Neuronal stem cell (in vitro differentiated cells): ENCODE measurements at regions not wholly inside any gene's neighbourhood (a gene's known extent, or its start where the extent isn't known, plus 50 kb on each side); places are given as distances from the start of the nearest gene placed in this dataset.
A peak's percentile ranks its signal among the peaks of the same experiment; 100 is the strongest.
"Not testable (repeated sequence)": the region's sequence is repeated elsewhere in the genome, so short reads cannot be mapped to it uniquely, and the experiment has no call there.

Experiments
- DNase-seq: peaks from one replicate; pipeline ENCODE4 v3.0.0-alpha.2; 2013; ENCODE audit warnings: low spot score
- H2AFZ ChIP-seq: one replicate; pipeline ENCODE4 v1.6.1; 2013; ENCODE audit warnings: mild to moderate bottlenecking, low read length, inconsistent platforms
- H2AK5ac ChIP-seq: 2 replicates; pipeline ENCODE4 v1.6.1; 2013; ENCODE audit warnings: low read depth, mild to moderate bottlenecking, inconsistent platforms, low read length, moderate library complexity, mixed read lengths
- H2BK120ac ChIP-seq: 2 replicates; pipeline ENCODE4 v1.6.1; 2013; ENCODE audit warnings: low read depth, mild to moderate bottlenecking, inconsistent platforms, low read length, moderate library complexity, mixed read lengths
- H2BK12ac ChIP-seq: one replicate; pipeline ENCODE4 v1.6.1; 2013; ENCODE audit warnings: low read length, inconsistent platforms
- H2BK15ac ChIP-seq: 2 replicates; pipeline ENCODE4 v1.6.1; 2013; ENCODE audit warnings: mild to moderate bottlenecking, low read length, inconsistent platforms, mixed read lengths
- H2BK5ac ChIP-seq: one replicate; pipeline ENCODE4 v1.6.1; 2013; ENCODE audit warnings: inconsistent platforms, mild to moderate bottlenecking, low read length, moderate library complexity
- H3K14ac ChIP-seq: one replicate; pipeline ENCODE4 v1.6.1; 2013; ENCODE audit warnings: low read length, inconsistent platforms
- H3K18ac ChIP-seq: 2 replicates; pipeline ENCODE4 v1.6.1; 2013; ENCODE audit warnings: low read length, inconsistent platforms
- H3K23ac ChIP-seq: 2 replicates; pipeline ENCODE4 v1.6.1; 2013; ENCODE audit warnings: low read depth, mild to moderate bottlenecking, mixed read lengths, low read length, inconsistent platforms; ENCODE audit not compliant: poor library complexity
- H3K27ac ChIP-seq: replicated peaks from 3 replicates; pipeline ENCODE4 v1.5.1; 2013; ENCODE audit warnings: low read length, inconsistent platforms
- H3K27me3 ChIP-seq, 3 experiments: 2 replicates each; pipeline ENCODE4 v1.6.1; 2013; ENCODE audit warnings: low read length in 3 of 3, mild to moderate bottlenecking in 2 of 3, inconsistent platforms in 1 of 3, low read depth in 1 of 3, mixed read lengths in 1 of 3, moderate library complexity in 1 of 3; ENCODE audit not compliant: control insufficient read depth in 3 of 3, insufficient read depth in 3 of 3
- H3K36me3 ChIP-seq, 2 donors: replicated peaks in 1 of 2; 2 replicates each; pipeline ENCODE4 v1.6.1; 2013; ENCODE audit warnings: low read length in 2 of 2; ENCODE audit not compliant: control insufficient read depth in 2 of 2, insufficient read depth in 2 of 2
- H3K4ac ChIP-seq: 2 replicates; pipeline ENCODE4 v1.6.1; 2013; ENCODE audit warnings: inconsistent platforms, mild to moderate bottlenecking, low read length, moderate library complexity
- H3K4me1 ChIP-seq, 2 donors: 1 replicate in 1 of 2; 2 replicates in 1 of 2; pipeline ENCODE4 v1.6.1; 2013; ENCODE audit warnings: low read length in 2 of 2, low read depth in 1 of 2; ENCODE audit not compliant: control insufficient read depth in 2 of 2, insufficient read depth in 1 of 2
- H3K4me2 ChIP-seq: one replicate; pipeline ENCODE4 v1.6.1; 2013; ENCODE audit warnings: mild to moderate bottlenecking, low read length, inconsistent platforms; ENCODE audit not compliant: insufficient read depth, poor library complexity, severe bottlenecking
- H3K4me3 ChIP-seq, 2 donors: 2 replicates each; pipeline ENCODE4 v1.5.1; 2013; ENCODE audit warnings: low read length in 2 of 2, mild to moderate bottlenecking in 2 of 2, inconsistent platforms in 1 of 2, moderate library complexity in 1 of 2
- H3K79me1 ChIP-seq: one replicate; pipeline ENCODE4 v1.6.1; 2013; ENCODE audit warnings: low read depth, mild to moderate bottlenecking, inconsistent platforms, low read length, moderate library complexity
- H3K9ac ChIP-seq: one replicate; pipeline ENCODE4 v1.6.1; 2013; ENCODE audit warnings: mild to moderate bottlenecking, low read depth, low read length, inconsistent platforms; ENCODE audit not compliant: poor library complexity
- H3K9me3 ChIP-seq, 2 donors: replicated peaks in 1 of 2; 2 replicates each; pipeline versions ENCODE3 to v1.6.1; 2013; ENCODE audit warnings: low read length in 2 of 2, mild to moderate bottlenecking in 2 of 2, inconsistent platforms in 1 of 2, low read depth in 1 of 2, mixed read lengths in 1 of 2, moderate library complexity in 1 of 2; ENCODE audit not compliant: control insufficient read depth in 2 of 2, insufficient read depth in 1 of 2
- H4K8ac ChIP-seq: one replicate; pipeline ENCODE4 v1.6.1; 2013; ENCODE audit warnings: low read depth, mild to moderate bottlenecking, inconsistent platforms, low read length, moderate library complexity
- H4K91ac ChIP-seq: one replicate; pipeline ENCODE4 v1.6.1; 2013; ENCODE audit warnings: low read length, low read depth, mild to moderate bottlenecking, inconsistent platforms; ENCODE audit not compliant: poor library complexity
- WGBS, 2 donors: extraction: QIAGEN DNeasy Blood & Tissue Kit; methylation state at CpG; one replicate each; pipeline ENCODE4 v1.1.7; 2013; ENCODE audit warnings: missing lambda C conversion rate in 2 of 2, mixed read lengths in 1 of 2; ENCODE audit not compliant: insufficient read length in 2 of 2, insufficient replicate concordance in 1 of 2; ENCODE audit errors: extremely low coverage in 2 of 2; 5-methylcytosine and 5-hydroxymethylcytosine counted together

DNA sequence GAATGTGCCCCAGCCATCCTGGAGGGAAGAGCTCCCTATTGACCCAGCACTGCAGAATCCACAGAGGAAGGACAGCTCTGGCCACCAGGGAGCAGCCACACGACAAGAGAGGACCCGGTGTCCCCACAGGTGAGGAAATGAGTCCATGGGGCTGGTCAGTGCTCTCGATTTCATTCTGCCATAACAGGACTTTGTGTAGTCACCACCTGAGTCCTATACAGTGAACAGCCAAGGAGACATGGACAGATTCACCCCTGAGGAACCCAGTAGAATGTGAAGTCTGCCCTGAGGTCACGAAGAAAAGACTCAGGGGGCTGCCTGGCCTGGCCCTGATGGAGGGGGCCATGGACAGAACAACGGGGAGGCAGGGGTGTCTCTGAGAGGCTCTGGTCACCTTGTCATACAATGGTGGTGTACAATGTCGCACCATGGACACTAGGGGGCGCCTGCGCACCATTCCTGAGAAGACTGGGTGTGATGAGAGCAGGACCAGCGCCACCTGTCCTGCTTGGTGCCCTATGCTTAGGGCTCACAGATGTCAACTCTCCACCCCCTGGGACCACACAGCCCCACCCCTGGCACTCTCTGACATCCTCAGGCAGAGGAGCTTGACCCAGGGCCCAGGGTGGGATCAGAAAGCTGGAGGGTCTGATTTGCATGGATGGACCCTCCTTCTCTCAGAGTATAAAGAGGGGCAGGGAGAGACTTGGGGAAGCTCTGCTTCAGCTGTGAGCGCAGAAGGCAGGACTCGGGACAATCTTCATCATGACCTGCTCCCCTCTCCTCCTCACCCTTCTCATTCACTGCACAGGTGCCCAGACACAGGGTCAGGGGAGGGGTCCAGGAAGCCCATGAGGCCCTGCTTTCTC is 77.4 kb downstream of the VPREB1 start:
- WGBS, 2 donors = no CpG with 5 or more reads among the region's 11 CpGs
- H3K4ac ChIP-seq, H3K27ac ChIP-seq, H2BK12ac ChIP-seq, H2AK5ac ChIP-seq, H2AFZ ChIP-seq, H3K9ac ChIP-seq, H2BK15ac ChIP-seq, H2BK5ac ChIP-seq, H3K9me3 ChIP-seq, H3K27me3 ChIP-seq, H3K23ac ChIP-seq, H3K4me2 ChIP-seq, H3K18ac ChIP-seq, H4K8ac ChIP-seq, H3K79me1 ChIP-seq, H3K4me3 ChIP-seq, H3K4me1 ChIP-seq, H2BK120ac ChIP-seq, H4K91ac ChIP-seq, H3K14ac ChIP-seq: not testable (repeated sequence)
- peak; percentile 65 for DNase-seq
- H3K36me3 ChIP-seq = peaks cover 14 to 41% of the 10 kb centered on the region in 2 donors

DNA sequence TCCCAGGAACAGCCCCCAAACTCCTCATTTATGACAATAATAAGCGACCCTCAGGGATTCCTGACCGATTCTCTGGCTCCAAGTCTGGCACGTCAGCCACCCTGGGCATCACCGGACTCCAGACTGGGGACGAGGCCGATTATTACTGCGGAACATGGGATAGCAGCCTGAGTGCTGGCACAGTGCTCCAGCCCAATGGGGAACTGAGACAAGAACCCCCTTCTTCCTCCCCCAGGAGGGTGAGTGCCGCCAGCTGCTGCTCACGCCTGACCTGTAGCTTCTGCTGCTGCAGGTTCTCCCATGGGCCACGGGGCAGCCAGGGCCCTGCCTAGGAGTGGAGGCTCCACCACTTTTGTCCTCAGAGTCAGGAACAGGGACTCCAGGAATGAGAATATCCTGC is 78.2 kb downstream of the VPREB1 start:
- Histone ChIP-seq H4K91ac (no peak overlapping the region), H3K14ac (no peak overlapping the region), H2BK15ac (no peak overlapping the region), H3K9ac (no peak overlapping the region), H2BK5ac (no peak overlapping the region), H2AFZ (no peak overlapping the region), H3K4me1 (no peaks in the 10 kb centered on the region), H3K79me1 (no peaks in the 10 kb centered on the region), H3K27me3 (peaks cover 0 to 5% (median 0%) of the 10 kb centered on the region in 3 experiments), H4K8ac (no peak overlapping the region), H3K27ac (no peak overlapping the region), H3K18ac (no peak overlapping the region), H2BK120ac (no peak overlapping the region), H2BK12ac (no peak overlapping the region), H3K4ac (no peak overlapping the region), H3K36me3 (peaks cover 14 to 33% of the 10 kb centered on the region in 2 donors), H3K23ac (no peak overlapping the region), H3K4me3 (no peak overlapping the region), H3K9me3 (peaks cover 0 to 2% of the 10 kb centered on the region in 2 donors), H2AK5ac (no peak overlapping the region), H3K4me2 (no peak overlapping the region)
- no CpG with 5 or more reads among the region's 10 CpGs for WGBS, 2 donors
- no peak for DNase-seq

DNA sequence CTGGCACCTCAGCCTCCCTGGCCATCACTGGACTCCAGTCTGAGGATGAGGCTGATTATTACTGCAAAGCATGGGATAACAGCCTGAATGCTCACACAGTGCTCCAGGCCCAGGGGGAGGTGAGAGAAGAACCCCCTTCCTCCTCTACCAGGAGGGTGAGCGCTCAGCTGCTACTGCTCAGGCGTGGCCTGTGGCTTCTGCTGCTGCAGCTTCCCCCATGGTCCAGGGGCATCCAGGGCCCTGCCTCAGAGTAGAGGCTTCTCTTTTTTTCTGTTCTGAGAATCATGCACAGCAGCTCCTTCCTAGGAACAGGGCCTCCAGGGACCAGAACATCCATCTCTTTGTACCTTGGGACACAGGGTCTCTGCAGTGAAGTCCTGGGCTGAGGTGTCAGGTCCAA is 83.1 kb downstream of the VPREB1 start:
- Histone ChIP-seq H3K18ac (no peak overlapping the region), H4K8ac (no peak overlapping the region), H3K9ac (no peak overlapping the region), H3K4ac (no peak overlapping the region), H3K27ac (no peak overlapping the region), H3K4me2 (no peak overlapping the region), H3K36me3 (peaks cover 1 to 3% of the 10 kb centered on the region in 2 donors), H3K4me3 (no peak overlapping the region), H2BK12ac (no peak overlapping the region), H2AFZ (no peak overlapping the region), H2BK15ac (no peak overlapping the region), H3K27me3 (peaks cover 0 to 12% (median 0%) of the 10 kb centered on the region in 3 experiments), H2BK5ac (no peak overlapping the region), H3K14ac (no peak overlapping the region), H3K79me1 (no peaks in the 10 kb centered on the region), H3K9me3 (peaks cover 0 to 2% of the 10 kb centered on the region in 2 donors), H2AK5ac (no peak overlapping the region), H3K4me1 (peaks cover 0 to 4% of the 10 kb centered on the region in 2 donors), H2BK120ac (no peak overlapping the region), H4K91ac (no peak overlapping the region), H3K23ac (no peak overlapping the region)
- no peak for DNase-seq
- WGBS, 2 donors = no CpG with 5 or more reads among the region's 2 CpGs

DNA sequence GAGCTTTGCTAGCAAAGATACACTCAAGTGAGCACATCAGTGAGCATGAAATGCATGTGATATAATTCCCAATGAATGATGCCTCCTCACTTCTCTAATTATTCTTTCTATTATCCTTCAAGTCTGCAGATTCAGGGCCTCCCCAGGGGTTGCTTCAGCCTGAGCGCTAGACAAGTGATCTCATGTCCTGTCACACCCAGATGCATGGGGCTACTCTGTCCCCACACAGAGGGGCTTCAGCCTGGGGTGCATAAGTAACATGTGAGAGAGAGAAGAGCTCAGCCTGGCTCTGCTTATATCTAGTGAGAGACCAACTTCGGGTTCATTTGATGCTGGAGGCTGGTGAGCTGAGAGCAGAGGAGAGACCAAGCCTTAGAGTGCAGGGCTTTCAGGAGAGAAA is 85.2 kb downstream of the VPREB1 start:
- Histone ChIP-seq H3K23ac (no peak overlapping the region), H3K79me1 (no peaks in the 10 kb centered on the region), H3K4ac (no peak overlapping the region), H2BK15ac (no peak overlapping the region), H3K27ac (no peak overlapping the region), H2AK5ac (no peak overlapping the region), H3K4me1 (peaks cover 0 to 4% of the 10 kb centered on the region in 2 donors), H3K27me3 (peaks cover 0 to 11% (median 0%) of the 10 kb centered on the region in 3 experiments), H2BK5ac (no peak overlapping the region), H3K4me2 (no peak overlapping the region), H3K18ac (no peak overlapping the region), H3K4me3 (no peak overlapping the region), H4K8ac (no peak overlapping the region), H3K14ac (no peak overlapping the region), H2BK12ac (no peak overlapping the region), H2BK120ac (no peak overlapping the region), H4K91ac (no peak overlapping the region), H3K9ac (no peak overlapping the region), H3K36me3 (no peaks in the 10 kb centered on the region), H2AFZ (no peak overlapping the region), H3K9me3 (peaks cover 0 to 2% of the 10 kb centered on the region in 2 donors)
- no peak for DNase-seq
- no CpG with 5 or more reads among the region's 2 CpGs for WGBS, 2 donors
